ENCODE measurements at regions not wholly inside any gene's neighbourhood (a gene's known extent, or its start where the extent isn't known, plus 50 kb on each side); places are given as distances from the start of the nearest gene placed in this dataset.

- no peak overlapping the region for H3K4me3 ChIP-seq (ENCODE audit: low read depth, low read length)
- TF ChIP-seq, protein P1, sequence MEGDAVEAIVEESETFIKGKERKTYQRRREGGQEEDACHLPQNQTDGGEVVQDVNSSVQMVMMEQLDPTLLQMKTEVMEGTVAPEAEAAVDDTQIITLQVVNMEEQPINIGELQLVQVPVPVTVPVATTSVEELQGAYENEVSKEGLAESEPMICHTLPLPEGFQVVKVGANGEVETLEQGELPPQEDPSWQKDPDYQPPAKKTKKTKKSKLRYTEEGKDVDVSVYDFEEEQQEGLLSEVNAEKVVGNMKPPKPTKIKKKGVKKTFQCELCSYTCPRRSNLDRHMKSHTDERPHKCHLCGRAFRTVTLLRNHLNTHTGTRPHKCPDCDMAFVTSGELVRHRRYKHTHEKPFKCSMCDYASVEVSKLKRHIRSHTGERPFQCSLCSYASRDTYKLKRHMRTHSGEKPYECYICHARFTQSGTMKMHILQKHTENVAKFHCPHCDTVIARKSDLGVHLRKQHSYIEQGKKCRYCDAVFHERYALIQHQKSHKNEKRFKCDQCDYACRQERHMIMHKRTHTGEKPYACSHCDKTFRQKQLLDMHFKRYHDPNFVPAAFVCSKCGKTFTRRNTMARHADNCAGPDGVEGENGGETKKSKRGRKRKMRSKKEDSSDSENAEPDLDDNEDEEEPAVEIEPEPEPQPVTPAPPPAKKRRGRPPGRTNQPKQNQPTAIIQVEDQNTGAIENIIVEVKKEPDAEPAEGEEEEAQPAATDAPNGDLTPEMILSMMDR (IDR thresholded peaks at IDR 0.05; ENCODE audit: borderline replicate concordance, insufficient read depth, low read depth, low read length) = no peak
These were observed 140.2 kb downstream of the MYCN start for GRCh38 chr2:16080516-16080915.

DNA sequence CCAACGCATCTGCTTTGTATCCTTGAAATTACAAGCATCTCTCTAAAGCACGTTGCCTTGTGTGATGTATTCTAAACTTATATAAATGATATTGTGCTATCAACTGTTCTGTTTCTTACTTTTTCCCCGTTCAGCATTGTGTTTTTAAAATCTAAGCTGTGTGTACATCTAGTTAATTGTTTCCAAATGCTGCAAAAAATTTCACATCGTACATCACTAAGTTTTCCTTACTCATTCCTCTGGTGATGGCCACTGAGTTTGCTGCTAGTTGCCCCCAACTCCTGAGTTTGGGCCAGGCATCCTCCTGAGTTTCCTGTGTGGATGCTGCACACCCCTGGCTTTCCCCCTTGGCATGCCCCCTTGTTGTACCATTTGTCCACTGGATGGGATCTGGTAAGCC is 139.7 kb downstream of the MYCN start:
- TF ChIP-seq, protein P1 (IDR thresholded peaks at IDR 0.05; ENCODE audit: borderline replicate concordance, insufficient read depth, low read depth, low read length) = no peak
- no peak overlapping the region for H3K4me3 ChIP-seq (ENCODE audit: low read depth, low read length)

- TF ChIP-seq, protein P1 (IDR thresholded peaks at IDR 0.05; ENCODE audit: borderline replicate concordance, insufficient read depth, low read depth, low read length) = no peak
- no peak overlapping the region for H3K4me3 ChIP-seq (ENCODE audit: low read depth, low read length)
These were observed 139.3 kb downstream of the MYCN start for GRCh38 chr2:16079637-16080036.

GRCh38 chr2:16077601-16078000 is 137.3 kb downstream of the MYCN start:
- TF ChIP-seq, protein P1 (IDR thresholded peaks at IDR 0.05; ENCODE audit: borderline replicate concordance, insufficient read depth, low read depth, low read length) = no peak
- H3K4me3 ChIP-seq (ENCODE audit: low read depth, low read length) = no peak overlapping the region

GRCh38 chr2:16076911-16077310 is 136.6 kb downstream of the MYCN start:
- TF ChIP-seq, protein P1 (IDR thresholded peaks at IDR 0.05; ENCODE audit: borderline replicate concordance, insufficient read depth, low read depth, low read length) = no peak
- H3K4me3 ChIP-seq (ENCODE audit: low read depth, low read length) = no peak overlapping the region

DNA sequence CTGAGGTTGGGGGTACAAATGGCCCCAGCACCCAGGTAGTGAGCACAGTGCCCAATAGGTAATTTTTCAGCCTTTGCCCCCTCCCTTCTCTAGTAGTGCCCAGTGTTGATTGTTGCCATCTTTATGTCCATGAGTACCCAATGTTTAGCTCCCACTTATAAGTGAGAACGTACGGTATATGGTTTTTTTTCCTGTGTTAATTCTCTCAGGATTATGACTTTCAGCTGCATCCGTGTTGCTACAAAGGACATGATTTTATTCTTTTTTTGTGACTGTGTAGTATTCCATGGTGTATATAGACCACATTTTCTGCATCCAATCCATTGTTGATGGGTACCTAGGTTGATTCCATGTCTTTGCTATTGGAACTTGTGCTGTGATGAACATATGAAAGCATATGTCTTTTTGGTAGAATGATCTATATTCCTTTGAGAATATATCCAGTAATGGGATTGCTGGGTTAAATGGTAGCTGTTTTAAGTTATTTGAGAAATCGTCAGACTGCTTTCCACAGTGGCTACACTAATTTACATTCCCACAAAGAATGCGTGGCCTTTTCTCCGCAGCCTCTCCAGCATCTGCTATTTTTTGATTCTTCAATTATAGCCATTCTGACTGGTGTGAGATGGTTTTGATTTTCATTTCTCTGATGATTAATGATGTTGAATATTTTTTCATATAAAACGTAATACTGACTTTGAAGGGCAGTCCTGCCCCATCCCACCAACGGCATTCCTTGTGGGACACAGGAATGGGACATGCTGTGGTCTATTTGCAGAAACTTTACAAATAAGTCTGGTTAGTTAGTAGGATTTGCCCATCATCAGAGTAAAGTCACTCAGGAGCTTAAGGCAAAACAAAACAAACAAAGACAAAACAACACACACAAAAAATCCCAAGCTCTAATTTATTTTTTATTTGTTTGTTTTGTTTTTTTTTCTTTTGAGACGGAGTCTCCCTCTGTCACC is 135.0 kb downstream of the MYCN start:
- TF ChIP-seq, protein P1 (IDR thresholded peaks at IDR 0.05; ENCODE audit: borderline replicate concordance, insufficient read depth, low read depth, low read length) = no peak

GRCh38 chr2:16073921-16074425 is 133.6 kb downstream of the MYCN start:
- TF ChIP-seq, protein P1 (IDR thresholded peaks at IDR 0.05; ENCODE audit: borderline replicate concordance, insufficient read depth, low read depth, low read length) = no peak
- H3K4me3 ChIP-seq (ENCODE audit: low read depth, low read length) = no peak overlapping the region

More for the DNA sequence above, 135.0 kb downstream of the MYCN start:
- H3K4me3 ChIP-seq (ENCODE audit: low read depth, low read length) = no peak overlapping the region
